ENCODE measurements at regions not wholly inside any gene's neighbourhood (a gene's known extent, or its start where the extent isn't known, plus 50 kb on each side); places are given as distances from the start of the nearest gene placed in this dataset.
"Not testable (repeated sequence)": the region's sequence is repeated elsewhere in the genome, so short reads cannot be mapped to it uniquely, and the experiment has no call there.

DNA sequence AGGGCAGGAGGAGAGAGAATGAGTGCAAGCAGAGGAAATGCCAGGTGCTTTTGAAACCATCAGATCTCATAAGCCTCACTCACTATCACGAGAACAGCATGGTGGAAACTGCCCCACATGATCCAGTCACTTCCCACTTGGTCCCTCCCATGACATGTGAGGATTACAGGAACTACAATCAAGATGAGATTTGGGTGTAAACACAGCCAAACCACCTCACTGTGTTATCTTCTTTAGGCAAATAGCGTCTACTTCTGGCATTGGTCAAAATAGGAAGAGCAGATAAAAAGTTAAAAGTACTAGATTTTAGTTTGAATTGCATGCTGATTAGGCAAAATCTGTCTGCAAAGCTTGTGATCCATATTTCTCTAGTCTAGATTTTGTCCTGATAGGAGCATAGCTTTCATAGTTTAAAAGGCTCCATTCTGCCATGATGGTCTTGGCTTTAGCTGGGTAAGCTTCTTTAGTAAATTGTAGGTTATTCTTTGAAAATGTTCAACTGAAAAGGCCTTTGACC is 267.5 kb downstream of the NKX6-1 start:
- no peak for DNase-seq
- H3K36me3 Mint-ChIP-seq = no peaks in the 10 kb centered on the region
- no peak overlapping the region for H3K4me3 Mint-ChIP-seq
- Histone ChIP-seq H3K27ac (ENCODE audit: insufficient read depth, low read length, poor library complexity, severe bottlenecking) (no peak overlapping the region), H3K27me3 (ENCODE audit: control insufficient read depth, insufficient read depth, low read length) (no peaks in the 10 kb centered on the region), H3K9me3 (ENCODE audit: control insufficient read depth in 2 of 2, low read length in 2 of 2) (no peaks in the 10 kb centered on the region), H3K36me3 (ENCODE audit: control insufficient read depth, insufficient read depth, low read length) (no peaks in the 10 kb centered on the region), H3K4me3 (ENCODE audit: low read depth, low read length) (no peak overlapping the region), H3K4me1 (ENCODE audit: control insufficient read depth, insufficient read depth, low read length, poor library complexity, severe bottlenecking) (no peaks in the 10 kb centered on the region)
- peaks cover 0 to 6% (median 2%) of the 10 kb centered on the region in 7 donors for H3K9me3 Mint-ChIP-seq
- no peak for ATAC-seq (ENCODE audit: low read depth in 2 of 2)
- H3K27ac Mint-ChIP-seq = no peak overlapping the region
- H3K27me3 Mint-ChIP-seq = no peaks in the 10 kb centered on the region
- no peaks in the 10 kb centered on the region for H3K4me1 Mint-ChIP-seq

DNA sequence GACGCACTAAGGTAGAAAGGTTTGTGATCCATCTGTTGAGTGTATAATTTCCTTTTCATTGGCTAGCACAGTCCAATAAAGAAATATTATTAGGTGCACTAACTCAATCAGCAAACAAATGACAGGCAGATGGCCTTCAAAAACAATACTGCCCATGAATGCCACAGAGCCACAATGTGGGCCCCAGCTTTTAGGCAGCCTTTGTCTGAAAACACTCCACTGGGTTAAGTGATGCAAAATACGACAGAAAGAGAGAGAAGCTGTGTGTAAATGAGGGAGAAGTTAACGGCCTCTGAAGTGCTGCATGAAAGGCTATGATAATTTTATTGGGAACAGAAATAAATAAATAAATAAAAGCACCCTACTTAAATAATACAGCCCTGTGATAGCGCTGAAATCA is 274.6 kb downstream of the NKX6-1 start:
- Mint-ChIP-seq H3K4me1 (no peaks in the 10 kb centered on the region), H3K27ac (no peak overlapping the region), H3K4me3 (no peak overlapping the region), H3K9me3 (peaks cover 0 to 4% (median 2%) of the 10 kb centered on the region in 7 donors), H3K36me3 (no peaks in the 10 kb centered on the region), H3K27me3 (peaks cover 5% of the 10 kb centered on the region)
- Histone ChIP-seq H3K4me3 (ENCODE audit: low read depth, low read length) (no peak overlapping the region), H3K4me1 (ENCODE audit: control insufficient read depth, insufficient read depth, low read length, poor library complexity, severe bottlenecking) (no peaks in the 10 kb centered on the region), H3K36me3 (ENCODE audit: control insufficient read depth, insufficient read depth, low read length) (no peaks in the 10 kb centered on the region), H3K27ac (ENCODE audit: insufficient read depth, low read length, poor library complexity, severe bottlenecking) (no peak overlapping the region), H3K27me3 (ENCODE audit: control insufficient read depth, insufficient read depth, low read length) (no peaks in the 10 kb centered on the region), H3K9me3 (ENCODE audit: control insufficient read depth in 2 of 2, low read length in 2 of 2) (no peaks in the 10 kb centered on the region)
- ATAC-seq (ENCODE audit: low read depth in 2 of 2) = no peak
- no peak for DNase-seq

DNA sequence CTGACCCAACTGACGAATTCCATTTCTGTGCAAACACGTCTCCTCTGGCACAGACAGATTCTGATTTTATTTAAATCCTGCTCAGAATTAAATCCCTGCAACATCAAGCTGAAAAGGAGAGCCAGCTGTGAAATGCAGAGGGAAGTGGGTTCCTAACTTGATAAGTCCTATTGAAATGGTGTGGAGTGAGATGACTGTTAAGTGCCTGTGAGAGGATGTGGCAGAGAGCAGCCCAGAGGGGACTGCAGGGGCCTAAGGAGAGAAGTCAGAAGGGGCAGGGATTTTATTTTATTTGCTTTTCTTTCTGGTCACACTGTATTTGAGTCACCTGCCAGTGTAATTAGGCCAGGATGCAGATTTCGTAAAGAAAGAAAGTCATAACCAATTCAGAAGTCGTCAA is 277.4 kb downstream of the NKX6-1 start:
- no peaks in the 10 kb centered on the region for H3K9me3 ChIP-seq (ENCODE audit: control insufficient read depth in 2 of 2, low read length in 2 of 2)
- H3K36me3 Mint-ChIP-seq = no peaks in the 10 kb centered on the region
- no peak for ATAC-seq (ENCODE audit: low read depth in 2 of 2)
- no peaks in the 10 kb centered on the region for H3K27me3 ChIP-seq (ENCODE audit: control insufficient read depth, insufficient read depth, low read length)
- H3K27ac Mint-ChIP-seq = no peak overlapping the region
- H3K4me1 Mint-ChIP-seq = no peaks in the 10 kb centered on the region
- no peak overlapping the region for H3K4me3 ChIP-seq (ENCODE audit: low read depth, low read length)
- H3K4me3 Mint-ChIP-seq = no peak overlapping the region
- no peak overlapping the region for H3K27ac ChIP-seq (ENCODE audit: insufficient read depth, low read length, poor library complexity, severe bottlenecking)
- no peak for DNase-seq
- H3K9me3 Mint-ChIP-seq = peaks cover 0 to 3% (median 0%) of the 10 kb centered on the region in 7 donors
- H3K27me3 Mint-ChIP-seq = peaks cover 5% of the 10 kb centered on the region
- no peaks in the 10 kb centered on the region for H3K4me1 ChIP-seq (ENCODE audit: control insufficient read depth, insufficient read depth, low read length, poor library complexity, severe bottlenecking)
- no peaks in the 10 kb centered on the region for H3K36me3 ChIP-seq (ENCODE audit: control insufficient read depth, insufficient read depth, low read length)

DNA sequence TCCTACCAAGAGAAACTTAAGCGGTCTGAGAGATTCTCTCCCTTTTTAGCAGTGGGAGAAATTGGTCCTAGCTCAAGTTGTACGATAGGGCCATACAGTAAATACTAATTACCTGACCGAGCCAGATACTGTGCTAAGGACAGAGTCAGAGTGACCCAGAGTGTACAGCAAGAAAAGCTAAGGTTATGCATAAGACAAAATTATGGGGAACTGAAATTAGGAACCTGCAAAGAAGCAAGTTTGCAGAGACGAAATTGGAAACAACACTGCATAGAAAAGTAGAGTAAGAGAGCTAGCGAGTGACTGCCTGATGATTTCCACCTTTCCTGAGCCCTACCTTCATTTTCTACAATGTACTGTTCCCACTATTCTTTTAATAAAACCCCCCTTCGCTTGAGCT is 278.1 kb downstream of the NKX6-1 start:
- H3K27ac ChIP-seq (ENCODE audit: insufficient read depth, low read length, poor library complexity, severe bottlenecking) = no peak overlapping the region
- no peaks in the 10 kb centered on the region for H3K36me3 Mint-ChIP-seq
- ATAC-seq (ENCODE audit: low read depth in 2 of 2) = no peak
- peaks cover 0 to 7% (median 0%) of the 10 kb centered on the region in 7 donors for H3K9me3 Mint-ChIP-seq
- H3K27me3 Mint-ChIP-seq = peaks cover 5% of the 10 kb centered on the region
- DNase-seq = no peak
- H3K27ac Mint-ChIP-seq = no peak overlapping the region
- no peaks in the 10 kb centered on the region for H3K36me3 ChIP-seq (ENCODE audit: control insufficient read depth, insufficient read depth, low read length)
- H3K4me1 Mint-ChIP-seq = no peaks in the 10 kb centered on the region
- no peaks in the 10 kb centered on the region for H3K4me1 ChIP-seq (ENCODE audit: control insufficient read depth, insufficient read depth, low read length, poor library complexity, severe bottlenecking)
- H3K27me3 ChIP-seq (ENCODE audit: control insufficient read depth, insufficient read depth, low read length) = no peaks in the 10 kb centered on the region
- H3K4me3 Mint-ChIP-seq = no peak overlapping the region
- no peaks in the 10 kb centered on the region for H3K9me3 ChIP-seq (ENCODE audit: control insufficient read depth in 2 of 2, low read length in 2 of 2)
- H3K4me3 ChIP-seq (ENCODE audit: low read depth, low read length) = no peak overlapping the region

DNA sequence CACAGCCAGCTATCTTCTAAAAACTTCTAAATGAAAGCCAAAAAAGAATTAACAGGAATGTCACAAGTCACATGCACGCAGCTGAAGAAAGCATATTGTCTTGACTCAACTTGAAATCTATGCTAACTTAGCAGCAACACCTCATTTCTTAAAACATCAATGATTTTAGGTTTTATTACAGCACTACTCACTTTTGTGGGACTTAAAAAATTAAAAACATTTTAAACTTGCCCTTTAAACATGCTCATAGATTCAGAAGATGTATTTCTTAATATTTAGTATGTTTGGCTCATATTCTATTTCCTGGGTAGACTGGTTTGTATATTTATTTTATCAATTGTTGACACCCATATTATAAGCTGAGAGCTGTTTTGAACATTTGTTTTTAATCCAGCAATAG is 279.4 kb downstream of the NKX6-1 start:
- H3K9me3 ChIP-seq (ENCODE audit: control insufficient read depth in 2 of 2, low read length in 2 of 2) = no peaks in the 10 kb centered on the region
- H3K36me3 ChIP-seq (ENCODE audit: control insufficient read depth, insufficient read depth, low read length) = no peaks in the 10 kb centered on the region
- no peak overlapping the region for H3K27ac ChIP-seq (ENCODE audit: insufficient read depth, low read length, poor library complexity, severe bottlenecking)
- no peaks in the 10 kb centered on the region for H3K4me1 ChIP-seq (ENCODE audit: control insufficient read depth, insufficient read depth, low read length, poor library complexity, severe bottlenecking)
- no peak for ATAC-seq (ENCODE audit: low read depth in 2 of 2)
- no peak overlapping the region for H3K4me3 Mint-ChIP-seq
- no peaks in the 10 kb centered on the region for H3K4me1 Mint-ChIP-seq
- DNase-seq = no peak
- no peaks in the 10 kb centered on the region for H3K27me3 ChIP-seq (ENCODE audit: control insufficient read depth, insufficient read depth, low read length)
- peaks cover under 1% of the 10 kb centered on the region for H3K27me3 Mint-ChIP-seq
- no peak overlapping the region for H3K4me3 ChIP-seq (ENCODE audit: low read depth, low read length)
- no peaks in the 10 kb centered on the region for H3K36me3 Mint-ChIP-seq
- peaks cover 0 to 5% (median 0%) of the 10 kb centered on the region in 7 donors for H3K9me3 Mint-ChIP-seq
- no peak overlapping the region for H3K27ac Mint-ChIP-seq

DNA sequence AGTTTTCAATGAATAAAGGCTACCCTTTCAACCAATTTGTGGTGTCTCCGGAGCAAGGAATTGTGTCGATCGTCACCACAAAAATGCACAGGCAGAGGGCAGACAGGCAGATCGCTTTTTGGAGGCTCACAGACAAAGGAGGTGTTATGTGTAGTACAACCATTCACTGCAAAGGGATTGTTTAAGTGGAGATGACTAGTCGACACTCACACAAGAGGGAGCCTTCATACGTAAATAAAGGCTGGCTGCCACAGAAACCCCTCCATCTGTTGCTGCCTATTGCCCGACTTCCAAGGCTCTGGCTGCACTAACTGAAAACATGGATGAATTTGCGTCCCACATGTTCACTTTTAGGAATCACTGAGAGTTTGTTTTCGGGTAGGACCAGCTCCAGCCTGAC is 281.1 kb downstream of the NKX6-1 start:
- Histone ChIP-seq H3K27me3 (ENCODE audit: control insufficient read depth, insufficient read depth, low read length) (no peaks in the 10 kb centered on the region), H3K36me3 (ENCODE audit: control insufficient read depth, insufficient read depth, low read length) (no peaks in the 10 kb centered on the region), H3K4me3 (ENCODE audit: low read depth, low read length) (no peak overlapping the region), H3K27ac (ENCODE audit: insufficient read depth, low read length, poor library complexity, severe bottlenecking) (no peak overlapping the region), H3K4me1 (ENCODE audit: control insufficient read depth, insufficient read depth, low read length, poor library complexity, severe bottlenecking) (no peaks in the 10 kb centered on the region), H3K9me3 (ENCODE audit: control insufficient read depth in 2 of 2, low read length in 2 of 2) (peaks cover 0 to under 1% of the 10 kb centered on the region in 2 experiments)
- Mint-ChIP-seq H3K4me1 (no peaks in the 10 kb centered on the region), H3K27ac (no peak overlapping the region), H3K36me3 (no peaks in the 10 kb centered on the region), H3K9me3 (peaks cover 0 to 5% (median 0%) of the 10 kb centered on the region in 7 donors), H3K27me3 (no peaks in the 10 kb centered on the region), H3K4me3 (no peak overlapping the region)
- no peak for ATAC-seq (ENCODE audit: low read depth in 2 of 2)
- no peak for DNase-seq

DNA sequence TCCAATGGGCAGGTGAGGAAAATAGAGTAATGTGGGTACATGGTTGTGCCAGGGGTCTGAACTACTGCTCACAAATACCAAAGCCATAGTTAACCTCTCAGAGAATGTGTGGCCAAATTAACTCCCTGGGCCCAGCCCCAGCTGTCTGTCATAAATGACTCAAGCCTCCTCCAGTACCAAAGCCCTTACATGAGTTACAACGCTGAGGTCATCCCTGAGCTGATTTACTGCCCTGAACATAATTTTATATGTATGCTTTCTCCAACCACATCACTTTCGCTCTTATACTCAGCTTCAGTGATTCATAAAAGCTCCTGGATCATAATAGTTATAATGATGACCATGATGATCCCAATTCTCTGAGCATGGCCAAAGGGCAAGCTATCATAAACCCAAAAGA is 283.9 kb downstream of the NKX6-1 start:
- Mint-ChIP-seq H3K4me3 (no peak overlapping the region), H3K27me3 (no peaks in the 10 kb centered on the region), H3K36me3 (no peaks in the 10 kb centered on the region), H3K27ac (no peak overlapping the region), H3K4me1 (no peaks in the 10 kb centered on the region), H3K9me3 (peaks cover 0 to 5% (median 0%) of the 10 kb centered on the region in 7 donors)
- H3K36me3 ChIP-seq (ENCODE audit: control insufficient read depth, insufficient read depth, low read length) = no peaks in the 10 kb centered on the region
- no peak overlapping the region for H3K27ac ChIP-seq (ENCODE audit: insufficient read depth, low read length, poor library complexity, severe bottlenecking)
- H3K9me3 ChIP-seq (ENCODE audit: control insufficient read depth in 2 of 2, low read length in 2 of 2) = peaks cover 0 to 2% of the 10 kb centered on the region in 2 experiments
- H3K4me1 ChIP-seq (ENCODE audit: control insufficient read depth, insufficient read depth, low read length, poor library complexity, severe bottlenecking) = no peaks in the 10 kb centered on the region
- no peaks in the 10 kb centered on the region for H3K27me3 ChIP-seq (ENCODE audit: control insufficient read depth, insufficient read depth, low read length)
- ATAC-seq (ENCODE audit: low read depth in 2 of 2) (no peak), DNase-seq (no peak)
- no peak overlapping the region for H3K4me3 ChIP-seq (ENCODE audit: low read depth, low read length)

DNA sequence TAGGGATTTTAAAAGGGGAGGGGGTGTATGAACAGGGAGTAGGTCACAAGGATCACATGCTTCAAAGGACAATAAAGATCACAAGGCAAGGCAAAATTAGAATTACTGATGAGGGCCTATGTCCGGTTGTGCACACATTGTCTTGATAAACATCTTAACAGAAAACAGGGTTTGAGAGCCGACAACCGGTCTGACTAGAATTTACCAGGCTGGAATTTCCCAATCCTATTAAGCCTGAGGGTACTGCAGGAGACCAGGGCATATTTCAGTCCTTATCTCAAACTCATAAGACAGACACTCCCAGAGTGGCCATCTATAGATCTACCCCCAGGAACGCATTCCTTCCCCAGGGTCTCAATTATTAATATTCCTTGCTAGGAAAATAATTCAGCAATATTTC is 292.9 kb downstream of the NKX6-1 start:
- not testable (repeated sequence) for H3K4me1 Mint-ChIP-seq; H3K27me3 Mint-ChIP-seq; H3K27me3 ChIP-seq (ENCODE audit: control insufficient read depth, insufficient read depth, low read length); H3K36me3 ChIP-seq (ENCODE audit: control insufficient read depth, insufficient read depth, low read length); H3K4me1 ChIP-seq (ENCODE audit: control insufficient read depth, insufficient read depth, low read length, poor library complexity, severe bottlenecking); DNase-seq; H3K27ac ChIP-seq (ENCODE audit: insufficient read depth, low read length, poor library complexity, severe bottlenecking); H3K9me3 ChIP-seq (ENCODE audit: control insufficient read depth in 2 of 2, low read length in 2 of 2); H3K27ac Mint-ChIP-seq; ATAC-seq (ENCODE audit: low read depth in 2 of 2); H3K4me3 ChIP-seq (ENCODE audit: low read depth, low read length); H3K36me3 Mint-ChIP-seq; H3K4me3 Mint-ChIP-seq
- H3K9me3 Mint-ChIP-seq = peaks cover 0 to 47% (median 3%) of the 10 kb centered on the region in 7 donors

Data from CD4-positive, CD25-positive, alpha-beta regulatory T cell (primary cell).